PC-9 (cell line): ENCODE measurements at regions not wholly inside any gene's neighbourhood (a gene's known extent, or its start where the extent isn't known, plus 50 kb on each side); places are given as distances from the start of the nearest gene placed in this dataset.

ENCODE experiments used
- BruUV-seq: library from RNA; stranded (reverse); fragments of 400-500 nt; replicated peaks from 2 replicates; lab custom pipeline; 2021; lab: Mats Ljungman, UMichigan
- CTCF ChIA-PET: fragments of 300-600 bp; sonication (Branson Sonifier 250); formaldehyde crosslinking; loops from one replicate; lab custom pipeline; 2022; ENCODE audit warnings: antibody characterized with exemption; lab: Charles Lee
- POLR2A ChIA-PET: fragments of 300-600 bp; sonication (Branson Sonifier 250); formaldehyde crosslinking; loops from one replicate; lab custom pipeline; 2022; ENCODE audit warnings: antibody characterized with exemption; ENCODE audit not compliant: unreplicated experiment; lab: Charles Lee
- DNase-seq, 2 experiments: peaks; one replicate each; pipeline versions ENCODE4 v3.0.0 to v3.0.0-alpha.2; 2015 to 2022; ENCODE audit warnings: mixed read lengths in 1 of 2
- H2AFZ ChIP-seq: fragments of 200-600 bp; sonication (generic); 2 replicates; pipeline ENCODE4 v1.8.1; 2017; ENCODE audit warnings: antibody characterized with exemption
- H3F3A ChIP-seq: fragments of 200-600 bp; sonication (generic); 2 replicates; pipeline ENCODE4 v1.8.1; 2017; ENCODE audit warnings: antibody characterized with exemption, mild to moderate bottlenecking, low read depth; ENCODE audit not compliant: insufficient read depth
- H3K27ac ChIP-seq: fragments of 200-600 bp; sonication (generic); 2 replicates; pipeline ENCODE4 v1.6.1; 2016; ENCODE audit warnings: mixed run types
- H3K27me3 ChIP-seq: fragments of 200-600 bp; sonication (generic); 2 replicates; pipeline ENCODE4 v1.6.1; 2016; ENCODE audit warnings: low read depth, mixed run types; ENCODE audit not compliant: insufficient read depth
- H3K36me3 ChIP-seq: fragments of 200-600 bp; sonication (generic); 2 replicates; pipeline ENCODE4 v1.6.1; 2016; ENCODE audit warnings: low read depth, mixed run types
- H3K4me1 ChIP-seq: fragments of 200-600 bp; sonication (generic); replicated peaks from 2 replicates; pipeline ENCODE4 v1.6.1; 2016; ENCODE audit warnings: mixed run types; ENCODE audit not compliant: insufficient read depth
- H3K4me2 ChIP-seq: fragments of 200-600 bp; sonication (generic); 2 replicates; pipeline ENCODE4 v1.6.1; 2017; ENCODE audit warnings: mixed run types
- H3K4me3 ChIP-seq: fragments of 200-600 bp; sonication (generic); 2 replicates; pipeline ENCODE4 v1.6.1; 2016; ENCODE audit warnings: mixed run types
- H3K79me2 ChIP-seq: fragments of 200-600 bp; sonication (generic); 2 replicates; pipeline ENCODE4 v1.6.1; 2017; ENCODE audit warnings: low read depth, mixed run types
- H3K9me2 ChIP-seq: fragments of 200-600 bp; sonication (generic); 2 replicates; pipeline ENCODE4 v1.8.1; 2017; ENCODE audit warnings: mild to moderate bottlenecking; ENCODE audit not compliant: insufficient read depth
- H3K9me3 ChIP-seq: fragments of 200-600 bp; sonication (generic); 2 replicates; pipeline ENCODE4 v1.8.1; 2016; ENCODE audit warnings: low read depth; ENCODE audit not compliant: insufficient read depth
- H4K20me1 ChIP-seq: fragments of 200-600 bp; sonication (generic); 2 replicates; pipeline ENCODE4 v1.8.1; 2017; ENCODE audit not compliant: insufficient read depth
- EZH2 ChIP-seq: fragments of 200-600 bp; sonication (generic); IDR thresholded peaks from 2 replicates; pipeline ENCODE4 v1.8.0; 2017; ENCODE audit warnings: antibody characterized with exemption, low read depth
- intact Hi-C: fragments of 100-400 bp; cut with micrococcal nuclease; formaldehyde crosslinking; loops from one replicate; pipeline ENCODE4 v1.10.0; 2022; ENCODE audit not compliant: unreplicated experiment
- TF ChIP-seq, protein P1 (sequence below): fragments of 200-600 bp; sonication (generic); conservative IDR thresholded peaks from 2 replicates; pipeline ENCODE4 v1.6.1; 2017; ENCODE audit warnings: mixed run types, antibody characterized with exemption, mild to moderate bottlenecking, moderate library complexity

DNA sequence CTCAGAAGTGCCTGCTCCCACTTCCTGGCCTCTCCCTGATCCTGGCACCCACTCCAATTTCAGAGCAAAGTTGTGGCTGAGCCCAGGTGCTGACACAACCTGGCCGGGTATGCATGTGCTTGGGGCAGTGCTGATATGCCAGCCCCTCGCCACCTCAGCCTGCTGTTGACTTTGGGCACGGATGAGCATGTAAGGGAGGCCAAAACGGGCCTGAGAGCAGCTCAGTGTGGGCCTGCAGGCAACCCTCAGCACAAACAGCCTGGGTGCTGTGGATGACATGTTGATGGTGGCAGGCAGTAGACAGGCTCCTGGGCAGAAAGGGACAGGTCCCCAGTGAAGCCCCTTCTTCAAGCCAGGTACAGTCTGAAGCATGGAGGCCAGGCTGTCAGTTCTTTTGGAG, 553.6 kb upstream of the FSIP2 start:
- no peaks in the 10 kb centered on the region for H4K20me1 ChIP-seq
- H3F3A ChIP-seq, result no peaks in the 10 kb centered on the region
- CTCF ChIA-PET, result no interaction called here
- TF ChIP-seq, protein P1, sequence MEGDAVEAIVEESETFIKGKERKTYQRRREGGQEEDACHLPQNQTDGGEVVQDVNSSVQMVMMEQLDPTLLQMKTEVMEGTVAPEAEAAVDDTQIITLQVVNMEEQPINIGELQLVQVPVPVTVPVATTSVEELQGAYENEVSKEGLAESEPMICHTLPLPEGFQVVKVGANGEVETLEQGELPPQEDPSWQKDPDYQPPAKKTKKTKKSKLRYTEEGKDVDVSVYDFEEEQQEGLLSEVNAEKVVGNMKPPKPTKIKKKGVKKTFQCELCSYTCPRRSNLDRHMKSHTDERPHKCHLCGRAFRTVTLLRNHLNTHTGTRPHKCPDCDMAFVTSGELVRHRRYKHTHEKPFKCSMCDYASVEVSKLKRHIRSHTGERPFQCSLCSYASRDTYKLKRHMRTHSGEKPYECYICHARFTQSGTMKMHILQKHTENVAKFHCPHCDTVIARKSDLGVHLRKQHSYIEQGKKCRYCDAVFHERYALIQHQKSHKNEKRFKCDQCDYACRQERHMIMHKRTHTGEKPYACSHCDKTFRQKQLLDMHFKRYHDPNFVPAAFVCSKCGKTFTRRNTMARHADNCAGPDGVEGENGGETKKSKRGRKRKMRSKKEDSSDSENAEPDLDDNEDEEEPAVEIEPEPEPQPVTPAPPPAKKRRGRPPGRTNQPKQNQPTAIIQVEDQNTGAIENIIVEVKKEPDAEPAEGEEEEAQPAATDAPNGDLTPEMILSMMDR, result no peak
- TF ChIP-seq EZH2, result no peak
- no peaks in the 10 kb centered on the region for H3K27me3 ChIP-seq
- H3K4me2 ChIP-seq, result no peak overlapping the region
- H3K9me3 ChIP-seq, result no peaks in the 10 kb centered on the region
- no peaks in the 10 kb centered on the region for H3K9me2 ChIP-seq
- intact Hi-C loops, result no loop called here
- DNase-seq, result no peak
- no peak overlapping the region for H2AFZ ChIP-seq
- BruUV-seq, result no TSS peak
- no peaks in the 10 kb centered on the region for H3K36me3 ChIP-seq
- H3K4me3 ChIP-seq, result no peak overlapping the region
- POLR2A ChIA-PET, result no interaction called here
- H3K79me2 ChIP-seq, result no peaks in the 10 kb centered on the region
- no peaks in the 10 kb centered on the region for H3K4me1 ChIP-seq
- H3K27ac ChIP-seq, result no peak overlapping the region

DNA sequence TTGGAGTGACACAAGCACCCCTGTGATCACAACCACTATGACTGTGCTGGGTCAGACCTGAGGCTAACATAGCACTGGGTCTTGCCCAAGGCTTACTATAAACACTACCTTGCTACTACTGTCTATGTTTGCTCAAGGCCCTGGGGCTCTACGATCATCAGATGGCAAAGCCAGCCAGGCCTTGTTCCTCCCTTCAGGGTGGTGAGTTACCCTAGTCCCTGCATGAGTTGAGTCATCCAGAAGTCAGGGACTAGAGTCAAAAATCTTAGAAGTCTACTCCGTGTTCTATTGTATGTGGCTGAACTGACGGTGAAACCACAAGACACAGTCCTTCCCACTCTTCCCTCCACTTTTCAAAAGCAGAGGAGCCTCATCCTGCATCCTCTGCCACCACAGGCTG, 551.2 kb upstream of the FSIP2 start:
- Histone ChIP-seq H3K27ac (no peak overlapping the region), H3K9me3 (no peaks in the 10 kb centered on the region), H3K9me2 (no peaks in the 10 kb centered on the region), H3K4me3 (no peak overlapping the region), H3K36me3 (no peaks in the 10 kb centered on the region), H3K4me1 (no peaks in the 10 kb centered on the region), H2AFZ (no peak overlapping the region), H3K79me2 (no peaks in the 10 kb centered on the region), H4K20me1 (no peaks in the 10 kb centered on the region), H3F3A (no peaks in the 10 kb centered on the region), H3K27me3 (no peaks in the 10 kb centered on the region), H3K4me2 (no peak overlapping the region)
- CTCF ChIA-PET, result no interaction called here
- no TSS peak for BruUV-seq
- POLR2A ChIA-PET, result no interaction called here
- DNase-seq, result no peak
- no peak for TF ChIP-seq EZH2
- intact Hi-C loops, result no loop called here

DNA sequence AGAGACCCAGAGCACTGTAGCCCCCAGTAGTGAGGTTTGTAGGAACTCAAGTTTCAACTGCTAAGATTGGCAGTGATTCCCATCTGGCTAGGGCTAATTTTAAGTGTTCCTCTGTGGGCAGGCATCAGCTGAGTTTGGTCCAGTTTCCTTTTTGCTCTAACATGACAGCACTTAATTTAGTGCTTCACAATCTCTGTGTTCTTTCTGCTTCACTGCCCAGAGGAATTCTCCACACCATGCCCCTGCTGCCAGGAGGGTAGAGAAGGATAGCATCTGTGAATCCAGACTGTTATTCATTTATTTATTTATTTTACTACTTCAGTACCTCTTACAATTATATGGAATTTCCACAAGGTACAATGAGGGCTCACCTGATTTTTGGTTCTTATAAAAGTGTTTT, 549.9 kb upstream of the FSIP2 start:
- ChIA-PET POLR2A (no interaction called here), CTCF (no interaction called here)
- Histone ChIP-seq H3K4me1 (no peaks in the 10 kb centered on the region), H3K36me3 (no peaks in the 10 kb centered on the region), H3F3A (no peaks in the 10 kb centered on the region), H3K9me3 (no peaks in the 10 kb centered on the region), H3K4me2 (no peak overlapping the region), H3K79me2 (no peaks in the 10 kb centered on the region), H3K4me3 (no peak overlapping the region), H3K27ac (no peak overlapping the region), H2AFZ (no peak overlapping the region), H4K20me1 (no peaks in the 10 kb centered on the region), H3K9me2 (no peaks in the 10 kb centered on the region), H3K27me3 (no peaks in the 10 kb centered on the region)
- intact Hi-C loops, result no loop called here
- no peak for DNase-seq
- TF ChIP-seq, protein P1, result no peak
- TF ChIP-seq EZH2, result no peak
- BruUV-seq, result no TSS peak

DNA sequence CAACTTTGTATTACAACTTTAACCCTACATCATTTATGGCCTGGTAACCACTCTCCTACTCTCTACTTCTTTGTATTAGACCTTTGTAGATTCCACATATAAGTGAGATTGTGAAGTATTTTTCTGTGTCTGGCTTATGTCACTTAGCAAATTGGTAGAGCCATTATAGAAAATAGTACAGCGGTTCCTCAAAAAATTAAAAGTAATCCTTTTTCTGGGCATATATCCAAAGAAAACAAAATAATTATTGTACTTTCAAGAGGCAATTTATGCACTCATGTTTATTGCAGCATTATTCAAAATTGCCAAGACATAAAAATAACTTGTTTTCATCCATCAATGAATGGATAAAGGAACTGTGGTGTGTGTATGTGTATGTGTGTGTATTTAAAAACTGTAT, 537.5 kb upstream of the FSIP2 start:
- DNase-seq, result no peak
- Histone ChIP-seq H3K27ac (no peak overlapping the region), H2AFZ (no peak overlapping the region), H3K9me2 (no peaks in the 10 kb centered on the region), H3K4me1 (no peaks in the 10 kb centered on the region), H3K79me2 (no peaks in the 10 kb centered on the region), H3K36me3 (no peaks in the 10 kb centered on the region), H3K4me3 (no peak overlapping the region), H3K9me3 (no peaks in the 10 kb centered on the region), H3K27me3 (no peaks in the 10 kb centered on the region), H3K4me2 (no peak overlapping the region), H3F3A (no peaks in the 10 kb centered on the region), H4K20me1 (no peaks in the 10 kb centered on the region)
- intact Hi-C loops, result loop anchor here (10.0 kb wide), 1 partner anchor 1254 kb away; no protein-coding TSS in a partner anchor
- TF ChIP-seq EZH2, result no peak
- TF ChIP-seq, protein P1, result no peak
- POLR2A ChIA-PET, result no interaction called here
- no TSS peak for BruUV-seq
- CTCF ChIA-PET, result no interaction called here
